ENCODE measurements at regions not wholly inside any gene's neighbourhood (a gene's known extent, or its start where the extent isn't known, plus 50 kb on each side); places are given as distances from the start of the nearest gene placed in this dataset.
A peak's percentile ranks its signal among the peaks of the same experiment; 100 is the strongest.

DNA sequence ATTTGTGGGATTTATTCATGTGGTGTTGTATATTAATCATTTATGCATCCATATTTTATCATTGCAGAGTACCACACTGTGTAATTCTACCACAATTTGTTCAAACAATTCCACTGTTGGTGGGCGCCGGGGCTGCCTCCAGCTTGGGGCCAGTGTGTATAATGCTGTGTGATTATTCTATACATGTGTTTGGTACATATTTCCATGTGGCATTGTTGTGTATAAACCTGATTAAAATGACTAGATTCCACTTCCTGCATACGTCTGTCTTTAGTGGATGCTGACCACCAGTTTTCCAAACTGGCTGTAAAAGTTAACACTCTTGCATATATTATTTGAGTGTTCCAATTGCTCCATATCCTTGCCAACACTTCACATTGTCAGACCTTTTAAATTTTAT lies 1213.8 kb downstream of the TBC1D22A start:
- DNase-seq = no peak

- DNase-seq = no peak
Observed at GRCh38 chr22:47967831-47968230, 1205.4 kb downstream of the TBC1D22A start.

GRCh38 chr22:47966316-47966715 lies 1203.9 kb downstream of the TBC1D22A start:
- no peak for DNase-seq

GRCh38 chr22:47965896-47966295 lies 1203.4 kb downstream of the TBC1D22A start:
- DNase-seq = no peak

- no peak for DNase-seq
Observed at GRCh38 chr22:47965066-47965465, 1202.6 kb downstream of the TBC1D22A start.

DNA sequence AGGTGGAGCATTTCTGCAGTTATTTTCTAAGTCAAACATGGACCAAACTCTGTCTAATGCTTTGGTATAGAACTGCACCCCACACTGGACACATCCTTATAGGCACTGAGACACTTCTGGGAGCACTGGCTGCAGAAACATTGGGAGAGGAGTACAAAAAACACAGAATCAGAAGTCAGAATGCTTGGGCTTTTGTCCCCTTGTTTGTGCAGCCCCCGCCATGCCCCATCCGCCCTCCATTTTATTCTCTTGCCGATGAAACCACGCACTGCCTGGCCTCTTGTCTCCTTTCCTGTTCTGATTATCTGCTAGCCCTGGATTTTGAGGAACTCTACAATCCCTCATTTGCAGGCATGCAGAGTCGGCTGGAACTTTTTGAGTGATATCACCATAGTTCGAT lies 1201.2 kb downstream of the TBC1D22A start:
- no peak for DNase-seq

DNA sequence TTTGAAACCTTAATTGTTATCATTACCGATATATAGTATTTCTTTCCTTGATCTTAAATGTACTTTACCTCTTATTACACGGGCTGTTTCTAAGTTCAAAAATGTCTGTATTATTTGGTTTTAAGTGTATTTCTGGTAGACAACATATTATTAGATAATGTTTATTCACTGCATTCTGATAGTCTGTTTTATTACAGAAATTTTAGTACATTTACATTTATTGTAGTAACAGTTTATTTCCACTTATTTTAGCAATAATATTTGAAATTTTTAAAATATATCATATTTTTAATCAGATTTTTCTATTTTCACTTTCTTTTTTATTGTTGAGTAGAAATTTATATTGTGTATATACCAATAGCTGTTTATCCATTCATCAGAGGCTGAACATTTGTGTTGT lies 1195.2 kb downstream of the TBC1D22A start:
- DNase-seq = no peak

- no peak for DNase-seq
Observed at GRCh38 chr22:47954107-47954506, 1191.7 kb downstream of the TBC1D22A start.

GRCh38 chr22:47944941-47945340 lies 1182.5 kb downstream of the TBC1D22A start:
- no peak for DNase-seq

- no peak for DNase-seq
Observed at GRCh38 chr22:47943729-47944700, 1181.6 kb downstream of the TBC1D22A start.

DNA sequence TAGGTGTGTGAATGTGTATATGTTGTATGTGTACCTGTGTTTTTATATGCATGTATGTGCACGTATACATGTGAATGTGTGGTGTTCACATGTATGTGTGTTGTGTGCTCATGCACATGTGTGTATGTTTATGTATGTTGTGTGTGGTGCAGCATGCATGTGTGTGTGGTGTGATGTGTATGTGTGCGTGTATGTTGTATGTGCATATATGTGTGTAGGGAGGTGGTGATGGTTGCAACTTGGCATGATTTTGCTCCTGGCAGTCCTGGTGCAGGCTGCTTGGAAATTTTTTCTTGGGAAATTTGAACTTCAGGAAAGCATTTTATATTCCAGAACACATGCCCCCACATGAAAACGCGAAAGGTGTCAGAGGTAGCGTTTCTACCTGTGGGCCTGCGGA lies 1177.8 kb downstream of the TBC1D22A start:
- DNase-seq = no peak

DNA sequence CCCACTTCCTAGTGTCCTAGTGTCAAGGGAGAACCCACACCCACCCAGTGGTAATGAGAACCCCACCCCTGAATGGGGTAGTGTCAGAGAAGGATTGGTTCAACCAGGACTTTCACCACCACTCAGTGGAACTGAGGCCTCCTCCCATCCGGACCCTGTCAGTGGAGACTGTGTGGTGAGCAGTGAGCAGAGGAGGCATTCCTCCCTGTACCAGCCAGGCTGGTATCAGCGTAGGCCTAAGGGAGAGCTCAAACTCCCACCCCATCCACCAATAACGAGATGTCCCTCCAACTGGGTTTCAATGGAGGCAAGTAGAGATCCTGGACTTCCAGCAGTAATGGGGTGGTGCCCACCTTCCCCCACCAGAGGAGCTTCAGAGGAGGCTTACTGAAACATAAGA lies 1171.4 kb downstream of the TBC1D22A start:
- DNase-seq = no peak

GRCh38 chr22:47933226-47933625 lies 1170.8 kb downstream of the TBC1D22A start:
- DNase-seq = no peak

DNA sequence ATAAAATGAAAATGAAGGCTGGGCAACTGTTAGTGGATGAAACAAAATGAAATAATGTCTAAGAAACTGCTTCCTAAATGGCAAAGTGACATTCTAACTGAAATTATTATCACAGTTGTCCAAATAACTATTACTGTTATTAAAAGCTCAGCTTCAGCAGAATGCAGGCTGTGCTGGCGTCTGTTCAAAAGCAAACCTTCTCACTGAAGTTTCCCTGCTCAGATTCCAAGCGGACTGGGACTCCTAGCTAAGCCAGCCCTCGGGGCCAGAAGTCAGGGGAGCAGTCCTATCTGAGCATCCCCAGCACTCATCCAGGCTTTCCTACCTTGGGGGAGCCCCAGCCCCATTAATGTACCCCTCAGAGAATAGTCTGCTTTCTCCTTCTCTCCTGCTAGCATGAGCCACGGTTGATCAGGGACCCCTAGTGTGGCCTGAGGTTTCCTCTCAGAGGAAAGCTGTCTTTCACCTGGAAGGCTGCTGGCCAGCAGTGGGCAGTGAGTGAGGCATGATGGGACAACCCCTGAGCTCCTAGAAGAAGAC lies 1167.3 kb downstream of the TBC1D22A start:
- DNase-seq = no peak

DNA sequence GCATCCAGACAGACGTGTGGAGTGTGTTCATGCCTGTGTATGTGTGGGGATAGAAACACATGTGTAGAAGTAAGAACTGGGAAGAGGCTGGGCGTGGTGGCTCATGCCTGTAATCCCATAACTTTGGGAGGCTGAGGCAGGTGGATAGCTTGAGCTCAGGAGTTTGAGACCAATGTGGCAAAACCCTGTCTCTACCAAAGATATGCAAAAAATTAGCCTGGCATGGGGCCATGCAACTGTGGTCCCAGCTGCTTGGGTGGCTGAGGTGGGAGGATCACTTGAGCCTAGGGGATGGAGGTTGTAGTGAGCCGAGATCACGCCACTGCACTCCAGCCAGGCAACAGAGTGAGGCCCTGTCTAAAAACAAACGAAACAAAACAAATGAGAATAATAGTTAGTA lies 1166.6 kb downstream of the TBC1D22A start:
- peak; percentile 4 for DNase-seq

GRCh38 chr22:47928631-47929030 lies 1166.2 kb downstream of the TBC1D22A start:
- no peak for DNase-seq

DNA sequence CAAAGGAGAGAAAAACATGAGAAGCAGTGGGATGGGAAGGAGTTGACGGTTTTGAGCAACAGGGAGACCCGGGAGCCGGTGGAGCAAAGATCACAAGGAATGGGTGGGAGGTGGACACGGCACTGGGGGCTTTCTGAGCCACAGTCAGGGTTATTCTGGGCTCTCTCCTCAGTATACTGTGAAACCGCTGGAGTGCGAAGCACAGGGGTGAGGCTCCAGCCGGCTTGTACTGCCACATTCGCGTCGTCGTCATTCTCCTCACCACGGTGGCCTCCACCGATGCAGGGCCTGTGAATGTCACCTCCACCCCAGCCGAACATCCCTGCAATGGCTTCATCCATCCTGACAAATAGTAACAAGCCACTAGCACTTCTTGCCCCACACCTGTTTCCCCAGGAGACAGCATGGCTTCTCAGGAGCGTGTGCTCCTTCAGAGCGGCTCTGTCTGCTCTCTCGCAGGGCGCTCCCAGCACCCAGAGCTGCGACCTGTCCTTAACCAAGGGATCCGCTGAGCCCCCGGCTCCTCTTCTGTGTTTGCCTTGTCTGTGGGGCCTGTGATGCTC lies 1165.3 kb downstream of the TBC1D22A start:
- DNase-seq = no peak

DNA sequence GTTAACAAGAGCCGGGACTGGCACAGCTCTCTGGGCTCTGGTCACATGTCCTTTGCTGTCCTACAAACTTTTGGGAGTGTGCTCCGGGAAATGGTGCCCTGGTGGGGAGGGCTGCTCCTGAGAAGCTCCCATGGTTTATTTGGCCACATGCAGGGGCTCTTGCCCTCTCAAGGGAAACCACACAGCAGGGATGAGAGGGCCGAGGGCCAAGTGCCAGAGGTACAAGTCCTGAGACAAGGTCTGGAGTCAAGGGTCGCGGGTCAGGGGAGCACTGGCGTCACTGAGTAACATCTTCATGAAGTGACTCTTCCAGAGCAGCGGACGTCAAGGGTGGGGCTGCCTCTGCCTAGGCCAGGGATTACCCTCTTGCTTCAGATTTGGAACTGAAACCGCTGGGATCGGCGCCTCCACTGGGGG lies 1160.6 kb downstream of the TBC1D22A start:
- DNase-seq = no peak

- no peak for DNase-seq
Observed at GRCh38 chr22:47921906-47922305, 1159.5 kb downstream of the TBC1D22A start.

- DNase-seq = no peak
Observed at GRCh38 chr22:47920380-47920959, 1158.0 kb downstream of the TBC1D22A start.

GRCh38 chr22:47919893-47920292 lies 1157.4 kb downstream of the TBC1D22A start:
- no peak for DNase-seq

GRCh38 chr22:47919001-47919441 lies 1156.6 kb downstream of the TBC1D22A start:
- DNase-seq = peak; percentile 64

- peak; percentile 35 for DNase-seq
Observed at GRCh38 chr22:47918276-47918921, 1155.9 kb downstream of the TBC1D22A start.

All from NCI-H2171 (cell line).